ENCODE measurements at regions not wholly inside any gene's neighbourhood (a gene's known extent, or its start where the extent isn't known, plus 50 kb on each side); places are given as distances from the start of the nearest gene placed in this dataset.
"Not testable (repeated sequence)": the region's sequence is repeated elsewhere in the genome, so short reads cannot be mapped to it uniquely, and the experiment has no call there.

- not testable (repeated sequence) for H3K36me3 ChIP-seq (ENCODE audit: control insufficient read depth in 2 of 2, insufficient read depth in 2 of 2, low read length in 2 of 2); H3K27ac ChIP-seq (ENCODE audit: low read depth in 2 of 2, low read length in 2 of 2); H3K4me1 ChIP-seq (ENCODE audit: control insufficient read depth in 2 of 2, insufficient read depth in 2 of 2, low read length in 2 of 2); H3K9ac ChIP-seq (ENCODE audit: low read depth in 1 of 2, low read length in 2 of 2); H3K9me3 ChIP-seq (ENCODE audit: control insufficient read depth in 2 of 2, low read length in 2 of 2); H3K4me3 ChIP-seq (ENCODE audit: low read length in 2 of 2); H3K27me3 ChIP-seq (ENCODE audit: control insufficient read depth in 2 of 2, insufficient read depth in 2 of 2, low read length in 2 of 2)
Observed at GRCh38 chr13:56631060-56631459, 509.7 kb upstream of the PRR20A start.

DNA sequence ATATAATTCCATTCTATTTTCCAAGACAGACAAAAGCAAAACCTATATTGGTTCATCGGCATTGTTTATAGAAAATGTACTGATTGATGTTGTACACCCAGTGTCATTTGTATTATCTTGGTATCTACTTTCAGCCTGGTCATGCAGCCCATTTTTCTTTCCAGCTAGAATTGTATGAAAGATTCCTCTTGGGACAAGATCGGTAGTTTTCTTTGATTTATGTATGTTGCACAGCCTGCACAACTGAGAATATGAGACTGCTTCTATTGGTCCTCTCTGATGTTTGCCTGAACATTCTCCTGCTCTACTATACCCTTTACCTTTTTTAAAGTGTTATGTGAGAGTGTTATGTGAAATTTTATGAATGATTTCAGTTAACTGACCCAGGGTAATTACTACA lies 487.7 kb upstream of the PRR20A start:
- Histone ChIP-seq H3K4me1 (ENCODE audit: control insufficient read depth in 2 of 2, insufficient read depth in 2 of 2, low read length in 2 of 2) (no peaks in the 10 kb centered on the region), H3K36me3 (ENCODE audit: control insufficient read depth in 2 of 2, insufficient read depth in 2 of 2, low read length in 2 of 2) (no peaks in the 10 kb centered on the region), H3K9me3 (ENCODE audit: control insufficient read depth in 2 of 2, low read length in 2 of 2) (no peaks in the 10 kb centered on the region), H3K27me3 (ENCODE audit: control insufficient read depth in 2 of 2, insufficient read depth in 2 of 2, low read length in 2 of 2) (no peaks in the 10 kb centered on the region), H3K4me3 (ENCODE audit: low read length in 2 of 2) (no peak overlapping the region), H3K9ac (ENCODE audit: low read depth in 1 of 2, low read length in 2 of 2) (no peak overlapping the region), H3K27ac (ENCODE audit: low read depth in 2 of 2, low read length in 2 of 2) (no peak overlapping the region)

DNA sequence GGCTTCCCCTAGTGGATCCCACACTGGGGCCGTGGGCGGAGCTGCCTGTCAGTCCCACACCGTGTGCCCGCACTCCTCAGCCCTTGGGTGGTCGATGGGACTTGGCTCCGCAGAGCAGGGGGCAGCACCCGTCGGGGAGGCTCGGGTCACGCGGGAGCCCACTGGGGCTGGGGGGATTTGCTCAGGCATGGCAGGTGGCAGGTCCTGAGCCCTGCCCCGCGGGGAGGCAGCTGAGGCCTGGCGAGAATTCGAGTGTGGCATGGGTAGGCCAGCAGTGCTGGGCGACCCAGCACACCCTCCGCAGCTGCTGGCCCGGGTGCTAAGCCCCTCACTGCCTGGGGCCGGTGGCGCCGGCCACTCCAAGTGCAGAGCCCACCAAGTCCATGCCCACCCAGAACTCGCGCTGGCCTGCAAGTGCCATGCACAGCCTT lies 481.7 kb upstream of the PRR20A start:
- H3K9me3 ChIP-seq (ENCODE audit: control insufficient read depth in 2 of 2, low read length in 2 of 2): no peaks in the 10 kb centered on the region
- H3K27ac ChIP-seq (ENCODE audit: low read depth in 2 of 2, low read length in 2 of 2): no peak overlapping the region
- no peak overlapping the region for H3K4me3 ChIP-seq (ENCODE audit: low read length in 2 of 2)
- H3K27me3 ChIP-seq (ENCODE audit: control insufficient read depth in 2 of 2, insufficient read depth in 2 of 2, low read length in 2 of 2): no peaks in the 10 kb centered on the region
- no peaks in the 10 kb centered on the region for H3K4me1 ChIP-seq (ENCODE audit: control insufficient read depth in 2 of 2, insufficient read depth in 2 of 2, low read length in 2 of 2)
- no peak overlapping the region for H3K9ac ChIP-seq (ENCODE audit: low read depth in 1 of 2, low read length in 2 of 2)
- no peaks in the 10 kb centered on the region for H3K36me3 ChIP-seq (ENCODE audit: control insufficient read depth in 2 of 2, insufficient read depth in 2 of 2, low read length in 2 of 2)

- H3K9me3 ChIP-seq (ENCODE audit: control insufficient read depth in 2 of 2, low read length in 2 of 2): no peaks in the 10 kb centered on the region
- no peak overlapping the region for H3K4me3 ChIP-seq (ENCODE audit: low read length in 2 of 2)
- no peaks in the 10 kb centered on the region for H3K36me3 ChIP-seq (ENCODE audit: control insufficient read depth in 2 of 2, insufficient read depth in 2 of 2, low read length in 2 of 2)
- H3K4me1 ChIP-seq (ENCODE audit: control insufficient read depth in 2 of 2, insufficient read depth in 2 of 2, low read length in 2 of 2): no peaks in the 10 kb centered on the region
- H3K27ac ChIP-seq (ENCODE audit: low read depth in 2 of 2, low read length in 2 of 2): no peak overlapping the region
- H3K9ac ChIP-seq (ENCODE audit: low read depth in 1 of 2, low read length in 2 of 2): no peak overlapping the region
- H3K27me3 ChIP-seq (ENCODE audit: control insufficient read depth in 2 of 2, insufficient read depth in 2 of 2, low read length in 2 of 2): no peaks in the 10 kb centered on the region
Observed at GRCh38 chr13:56670563-56670962, 470.2 kb upstream of the PRR20A start.

GRCh38 chr13:56681404-56681803 lies 459.3 kb upstream of the PRR20A start:
- Histone ChIP-seq H3K36me3 (ENCODE audit: control insufficient read depth in 2 of 2, insufficient read depth in 2 of 2, low read length in 2 of 2) (no peaks in the 10 kb centered on the region), H3K27me3 (ENCODE audit: control insufficient read depth in 2 of 2, insufficient read depth in 2 of 2, low read length in 2 of 2) (no peaks in the 10 kb centered on the region), H3K4me1 (ENCODE audit: control insufficient read depth in 2 of 2, insufficient read depth in 2 of 2, low read length in 2 of 2) (no peaks in the 10 kb centered on the region), H3K9me3 (ENCODE audit: control insufficient read depth in 2 of 2, low read length in 2 of 2) (peaks cover 0 to 6% of the 10 kb centered on the region in 2 donors), H3K27ac (ENCODE audit: low read depth in 2 of 2, low read length in 2 of 2) (no peak overlapping the region), H3K9ac (ENCODE audit: low read depth in 1 of 2, low read length in 2 of 2) (no peak overlapping the region), H3K4me3 (ENCODE audit: low read length in 2 of 2) (no peak overlapping the region)

DNA sequence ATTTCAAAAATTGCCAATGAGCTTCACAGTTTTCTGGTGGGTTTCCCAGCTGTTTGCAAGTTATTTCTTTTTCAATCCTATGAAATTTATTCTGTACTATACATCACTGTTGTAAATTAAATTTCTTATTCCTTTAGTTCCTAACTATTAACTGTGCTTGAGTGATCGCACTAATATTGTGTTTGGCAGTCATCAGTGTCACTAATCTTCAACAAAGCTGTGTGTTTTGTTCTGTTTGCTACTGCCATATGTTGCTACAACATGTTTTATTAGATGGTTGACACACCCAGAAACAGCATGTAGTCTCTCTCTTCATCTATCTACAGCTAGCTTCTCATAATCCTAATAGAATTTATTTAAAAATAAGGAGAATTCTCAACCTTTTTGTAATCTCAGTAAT lies 453.6 kb upstream of the PRR20A start:
- Histone ChIP-seq H3K4me1 (ENCODE audit: control insufficient read depth in 2 of 2, insufficient read depth in 2 of 2, low read length in 2 of 2) (no peaks in the 10 kb centered on the region), H3K9ac (ENCODE audit: low read depth in 1 of 2, low read length in 2 of 2) (no peak overlapping the region), H3K9me3 (ENCODE audit: control insufficient read depth in 2 of 2, low read length in 2 of 2) (no peaks in the 10 kb centered on the region), H3K27ac (ENCODE audit: low read depth in 2 of 2, low read length in 2 of 2) (no peak overlapping the region), H3K36me3 (ENCODE audit: control insufficient read depth in 2 of 2, insufficient read depth in 2 of 2, low read length in 2 of 2) (no peaks in the 10 kb centered on the region), H3K4me3 (ENCODE audit: low read length in 2 of 2) (no peak overlapping the region), H3K27me3 (ENCODE audit: control insufficient read depth in 2 of 2, insufficient read depth in 2 of 2, low read length in 2 of 2) (no peaks in the 10 kb centered on the region)

DNA sequence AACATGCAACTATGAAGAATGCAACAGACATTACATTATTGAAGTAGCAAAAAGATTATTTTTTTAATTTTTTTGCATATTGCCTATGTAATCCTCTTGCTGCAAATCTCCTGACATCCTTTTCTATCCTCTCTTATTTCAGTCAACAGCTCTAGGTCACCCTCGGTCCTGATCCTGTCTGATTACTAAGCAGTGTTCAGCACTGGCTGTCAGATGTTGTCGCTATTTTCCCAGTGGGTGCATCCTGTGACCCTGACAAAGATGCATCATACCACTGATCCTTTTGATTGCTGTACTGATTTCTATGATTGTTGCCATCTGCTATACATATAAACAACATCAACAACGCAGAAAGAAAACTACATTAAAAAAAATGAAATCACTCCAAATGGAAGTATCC lies 443.7 kb upstream of the PRR20A start:
- no peaks in the 10 kb centered on the region for H3K36me3 ChIP-seq (ENCODE audit: control insufficient read depth in 2 of 2, insufficient read depth in 2 of 2, low read length in 2 of 2)
- H3K4me1 ChIP-seq (ENCODE audit: control insufficient read depth in 2 of 2, insufficient read depth in 2 of 2, low read length in 2 of 2): no peaks in the 10 kb centered on the region
- no peak overlapping the region for H3K4me3 ChIP-seq (ENCODE audit: low read length in 2 of 2)
- H3K9ac ChIP-seq (ENCODE audit: low read depth in 1 of 2, low read length in 2 of 2): no peak overlapping the region
- H3K27me3 ChIP-seq (ENCODE audit: control insufficient read depth in 2 of 2, insufficient read depth in 2 of 2, low read length in 2 of 2): no peaks in the 10 kb centered on the region
- no peak overlapping the region for H3K27ac ChIP-seq (ENCODE audit: low read depth in 2 of 2, low read length in 2 of 2)
- H3K9me3 ChIP-seq (ENCODE audit: control insufficient read depth in 2 of 2, low read length in 2 of 2): peaks cover 0 to 5% of the 10 kb centered on the region in 2 donors

- Histone ChIP-seq H3K9ac (ENCODE audit: low read depth in 1 of 2, low read length in 2 of 2) (no peak overlapping the region), H3K27me3 (ENCODE audit: control insufficient read depth in 2 of 2, insufficient read depth in 2 of 2, low read length in 2 of 2) (no peaks in the 10 kb centered on the region), H3K27ac (ENCODE audit: low read depth in 2 of 2, low read length in 2 of 2) (no peak overlapping the region), H3K4me3 (ENCODE audit: low read length in 2 of 2) (no peak overlapping the region), H3K9me3 (ENCODE audit: control insufficient read depth in 2 of 2, low read length in 2 of 2) (peaks cover 0 to 5% of the 10 kb centered on the region in 2 donors), H3K4me1 (ENCODE audit: control insufficient read depth in 2 of 2, insufficient read depth in 2 of 2, low read length in 2 of 2) (no peaks in the 10 kb centered on the region), H3K36me3 (ENCODE audit: control insufficient read depth in 2 of 2, insufficient read depth in 2 of 2, low read length in 2 of 2) (no peaks in the 10 kb centered on the region)
Observed at GRCh38 chr13:56700324-56700723, 440.4 kb upstream of the PRR20A start.

- H3K27me3 ChIP-seq (ENCODE audit: control insufficient read depth in 2 of 2, insufficient read depth in 2 of 2, low read length in 2 of 2): no peaks in the 10 kb centered on the region
- no peak overlapping the region for H3K9ac ChIP-seq (ENCODE audit: low read depth in 1 of 2, low read length in 2 of 2)
- H3K4me1 ChIP-seq (ENCODE audit: control insufficient read depth in 2 of 2, insufficient read depth in 2 of 2, low read length in 2 of 2): no peaks in the 10 kb centered on the region
- H3K27ac ChIP-seq (ENCODE audit: low read depth in 2 of 2, low read length in 2 of 2): no peak overlapping the region
- H3K4me3 ChIP-seq (ENCODE audit: low read length in 2 of 2): no peak overlapping the region
- H3K36me3 ChIP-seq (ENCODE audit: control insufficient read depth in 2 of 2, insufficient read depth in 2 of 2, low read length in 2 of 2): no peaks in the 10 kb centered on the region
- no peaks in the 10 kb centered on the region for H3K9me3 ChIP-seq (ENCODE audit: control insufficient read depth in 2 of 2, low read length in 2 of 2)
Observed at GRCh38 chr13:56706485-56706884, 434.2 kb upstream of the PRR20A start.

GRCh38 chr13:56713656-56714055 lies 427.1 kb upstream of the PRR20A start:
- H3K4me3 ChIP-seq (ENCODE audit: low read length in 2 of 2): no peak overlapping the region
- no peak overlapping the region for H3K9ac ChIP-seq (ENCODE audit: low read depth in 1 of 2, low read length in 2 of 2)
- no peaks in the 10 kb centered on the region for H3K36me3 ChIP-seq (ENCODE audit: control insufficient read depth in 2 of 2, insufficient read depth in 2 of 2, low read length in 2 of 2)
- no peaks in the 10 kb centered on the region for H3K27me3 ChIP-seq (ENCODE audit: control insufficient read depth in 2 of 2, insufficient read depth in 2 of 2, low read length in 2 of 2)
- H3K4me1 ChIP-seq (ENCODE audit: control insufficient read depth in 2 of 2, insufficient read depth in 2 of 2, low read length in 2 of 2): no peaks in the 10 kb centered on the region
- H3K27ac ChIP-seq (ENCODE audit: low read depth in 2 of 2, low read length in 2 of 2): no peak overlapping the region
- no peaks in the 10 kb centered on the region for H3K9me3 ChIP-seq (ENCODE audit: control insufficient read depth in 2 of 2, low read length in 2 of 2)

- no peaks in the 10 kb centered on the region for H3K4me1 ChIP-seq (ENCODE audit: control insufficient read depth in 2 of 2, insufficient read depth in 2 of 2, low read length in 2 of 2)
- H3K4me3 ChIP-seq (ENCODE audit: low read length in 2 of 2): no peak overlapping the region
- no peak overlapping the region for H3K27ac ChIP-seq (ENCODE audit: low read depth in 2 of 2, low read length in 2 of 2)
- H3K9ac ChIP-seq (ENCODE audit: low read depth in 1 of 2, low read length in 2 of 2): no peak overlapping the region
- H3K27me3 ChIP-seq (ENCODE audit: control insufficient read depth in 2 of 2, insufficient read depth in 2 of 2, low read length in 2 of 2): no peaks in the 10 kb centered on the region
- no peaks in the 10 kb centered on the region for H3K36me3 ChIP-seq (ENCODE audit: control insufficient read depth in 2 of 2, insufficient read depth in 2 of 2, low read length in 2 of 2)
- H3K9me3 ChIP-seq (ENCODE audit: control insufficient read depth in 2 of 2, low read length in 2 of 2): no peaks in the 10 kb centered on the region
Observed at GRCh38 chr13:56718791-56719190, 421.9 kb upstream of the PRR20A start.

Data from mucosa of rectum (tissue), 2 donors.